ENCODE measurements at regions not wholly inside any gene's neighbourhood (a gene's known extent, or its start where the extent isn't known, plus 50 kb on each side); places are given as distances from the start of the nearest gene placed in this dataset.
A peak's percentile ranks its signal among the peaks of the same experiment; 100 is the strongest.

DNA sequence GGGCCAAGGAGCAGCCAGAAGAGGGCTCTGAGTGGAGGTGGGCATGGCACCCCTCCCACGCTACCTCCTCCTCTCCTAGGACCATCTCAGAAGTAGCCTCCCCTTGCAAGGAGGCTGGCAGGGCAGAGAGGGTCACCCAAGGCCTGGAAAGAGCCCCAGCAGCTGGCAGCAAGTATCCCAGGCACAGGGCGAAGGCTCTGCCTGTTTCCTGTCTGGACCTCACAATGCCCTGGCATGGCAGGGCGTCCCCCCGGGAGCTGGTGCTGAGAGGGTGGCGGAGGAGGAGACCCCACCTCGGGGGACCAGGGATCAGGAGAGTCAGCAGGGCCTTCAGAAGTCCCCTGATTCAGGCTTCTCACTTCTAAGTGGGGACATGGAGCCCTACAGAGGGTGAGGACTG, 66.2 kb upstream of the TAF1B start:
- ChIA-PET POLR2A (no interaction called here), CTCF (interaction anchor here (1.2 to 1.8 kb wide), 3 partner anchors 9 to 36 kb away, joined by 3 to 6 read pairs (median 5); no protein-coding TSS in a partner anchor)
- TF ChIP-seq, protein P1, sequence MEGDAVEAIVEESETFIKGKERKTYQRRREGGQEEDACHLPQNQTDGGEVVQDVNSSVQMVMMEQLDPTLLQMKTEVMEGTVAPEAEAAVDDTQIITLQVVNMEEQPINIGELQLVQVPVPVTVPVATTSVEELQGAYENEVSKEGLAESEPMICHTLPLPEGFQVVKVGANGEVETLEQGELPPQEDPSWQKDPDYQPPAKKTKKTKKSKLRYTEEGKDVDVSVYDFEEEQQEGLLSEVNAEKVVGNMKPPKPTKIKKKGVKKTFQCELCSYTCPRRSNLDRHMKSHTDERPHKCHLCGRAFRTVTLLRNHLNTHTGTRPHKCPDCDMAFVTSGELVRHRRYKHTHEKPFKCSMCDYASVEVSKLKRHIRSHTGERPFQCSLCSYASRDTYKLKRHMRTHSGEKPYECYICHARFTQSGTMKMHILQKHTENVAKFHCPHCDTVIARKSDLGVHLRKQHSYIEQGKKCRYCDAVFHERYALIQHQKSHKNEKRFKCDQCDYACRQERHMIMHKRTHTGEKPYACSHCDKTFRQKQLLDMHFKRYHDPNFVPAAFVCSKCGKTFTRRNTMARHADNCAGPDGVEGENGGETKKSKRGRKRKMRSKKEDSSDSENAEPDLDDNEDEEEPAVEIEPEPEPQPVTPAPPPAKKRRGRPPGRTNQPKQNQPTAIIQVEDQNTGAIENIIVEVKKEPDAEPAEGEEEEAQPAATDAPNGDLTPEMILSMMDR (IDR thresholded peaks at IDR 0.05; ENCODE audit: control extremely low read depth, extremely low read depth, low read depth, missing control alignments): no peak
- no peak for DNase-seq (ENCODE audit: extremely low spot score)

DNA sequence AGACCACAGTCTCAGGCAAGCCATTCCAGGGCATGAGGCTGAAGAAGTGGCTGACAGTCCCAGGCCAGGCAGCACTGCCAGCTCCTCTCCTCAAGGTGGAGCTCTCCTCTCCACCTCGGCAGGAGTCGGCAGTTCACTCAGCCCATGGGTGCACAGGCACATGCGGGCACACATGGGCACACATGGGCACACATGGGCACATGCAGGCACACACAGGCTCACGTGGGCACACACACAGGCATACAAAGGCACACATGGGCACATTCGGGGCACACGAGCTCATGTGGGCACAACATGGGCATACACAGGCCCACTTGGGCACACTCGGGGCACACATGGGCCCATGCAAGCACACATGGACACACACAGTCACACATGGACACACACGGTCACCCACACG, 65.3 kb upstream of the TAF1B start:
- POLR2A ChIA-PET: no interaction called here
- TF ChIP-seq, protein P1 (IDR thresholded peaks at IDR 0.05; ENCODE audit: control extremely low read depth, extremely low read depth, low read depth, missing control alignments): peak; percentile 26
- no peak for DNase-seq (ENCODE audit: extremely low spot score)
- CTCF ChIA-PET: interaction anchor here (1.0 to 1.9 kb wide), 7 partner anchors 8 to 307 kb away, joined by 3 to 13 read pairs (median 5); no protein-coding TSS in a partner anchor

DNA sequence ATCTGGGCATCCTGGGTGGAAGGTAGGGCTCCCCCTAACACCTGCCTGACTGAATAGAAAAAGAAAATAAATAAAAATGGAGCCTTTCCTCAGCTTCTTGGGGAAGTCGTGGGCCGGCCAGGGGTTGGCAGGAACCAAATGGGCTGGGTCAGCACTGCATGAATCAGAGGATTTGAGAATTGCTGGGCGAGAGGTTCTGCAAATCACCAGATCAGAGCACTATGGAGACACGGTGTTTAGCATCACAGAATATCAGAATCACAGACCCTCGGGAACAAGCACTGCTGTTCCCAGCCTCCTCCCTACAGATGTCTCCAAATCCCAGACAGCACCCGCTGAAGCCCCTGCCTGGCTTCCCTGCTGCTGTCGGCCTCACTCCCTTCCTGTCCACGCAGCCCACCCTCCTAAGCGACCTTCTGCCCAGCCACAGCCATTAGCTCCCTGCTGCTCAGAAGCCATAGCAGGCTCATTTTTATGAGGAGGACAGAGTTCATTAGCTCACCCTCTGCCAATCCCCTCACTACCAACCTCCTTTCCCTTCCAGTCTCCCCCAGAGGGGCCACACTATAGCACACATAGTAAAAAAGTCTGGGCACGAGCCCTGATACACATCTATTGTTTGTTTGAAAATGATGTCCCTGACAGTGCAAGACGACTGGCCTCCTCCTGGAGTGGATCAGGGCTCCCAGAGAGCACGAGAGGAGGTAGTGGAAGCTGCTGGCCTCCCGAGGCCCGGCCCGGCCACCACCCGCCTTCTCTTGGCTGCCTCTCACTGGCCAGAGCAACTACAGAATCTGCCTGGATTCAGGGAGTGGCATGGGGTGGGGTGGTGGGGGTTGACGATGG, 64.6 kb upstream of the TAF1B start:
- TF ChIP-seq, protein P1 (IDR thresholded peaks at IDR 0.05; ENCODE audit: control extremely low read depth, extremely low read depth, low read depth, missing control alignments): no peak
- ChIA-PET CTCF (interaction anchor here (1.0 to 1.9 kb wide), 7 partner anchors 9 to 307 kb away, joined by 3 to 13 read pairs (median 5); no protein-coding TSS in a partner anchor), POLR2A (no interaction called here)
- no peak for DNase-seq (ENCODE audit: extremely low spot score)

DNA sequence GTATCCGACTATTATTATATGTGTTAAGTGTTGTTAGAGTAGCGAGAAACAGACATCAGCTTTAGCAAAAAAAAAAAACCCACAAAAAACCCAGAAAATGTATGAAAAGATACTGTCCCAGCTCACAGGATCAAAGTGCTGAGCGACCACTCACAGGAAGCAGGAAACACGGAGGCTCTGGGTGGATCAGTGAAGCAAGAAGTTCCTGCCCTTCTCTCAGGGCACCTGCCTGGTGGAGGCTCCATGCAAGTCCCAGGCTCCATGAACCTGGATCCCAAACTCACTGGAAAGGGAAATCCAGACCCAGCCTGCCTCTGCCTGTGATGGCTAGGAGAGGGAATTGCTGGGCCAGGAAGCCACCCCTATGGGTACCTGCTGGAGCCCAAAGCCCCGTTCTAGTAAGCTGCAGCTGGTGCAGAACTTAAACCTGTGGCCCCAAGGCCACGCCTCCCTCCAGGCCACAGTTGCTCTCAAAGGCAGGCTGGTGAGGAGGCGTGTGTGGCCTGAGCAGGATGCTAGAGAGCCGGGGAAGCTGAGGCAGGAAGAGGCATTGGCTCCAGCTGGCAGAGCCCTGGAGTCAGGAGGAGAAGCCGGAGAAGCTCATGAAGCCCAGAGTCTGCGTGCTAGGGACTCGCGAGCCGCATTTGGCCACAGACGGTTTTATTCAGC, 63.5 kb upstream of the TAF1B start:
- ChIA-PET POLR2A (no interaction called here), CTCF (interaction anchor here (1.0 to 5.4 kb wide), 3 partner anchors 10 to 20 kb away, joined by 3 to 32 read pairs (median 5); no protein-coding TSS in a partner anchor)
- no peak for DNase-seq (ENCODE audit: extremely low spot score)
- TF ChIP-seq, protein P1 (IDR thresholded peaks at IDR 0.05; ENCODE audit: control extremely low read depth, extremely low read depth, low read depth, missing control alignments): no peak

DNA sequence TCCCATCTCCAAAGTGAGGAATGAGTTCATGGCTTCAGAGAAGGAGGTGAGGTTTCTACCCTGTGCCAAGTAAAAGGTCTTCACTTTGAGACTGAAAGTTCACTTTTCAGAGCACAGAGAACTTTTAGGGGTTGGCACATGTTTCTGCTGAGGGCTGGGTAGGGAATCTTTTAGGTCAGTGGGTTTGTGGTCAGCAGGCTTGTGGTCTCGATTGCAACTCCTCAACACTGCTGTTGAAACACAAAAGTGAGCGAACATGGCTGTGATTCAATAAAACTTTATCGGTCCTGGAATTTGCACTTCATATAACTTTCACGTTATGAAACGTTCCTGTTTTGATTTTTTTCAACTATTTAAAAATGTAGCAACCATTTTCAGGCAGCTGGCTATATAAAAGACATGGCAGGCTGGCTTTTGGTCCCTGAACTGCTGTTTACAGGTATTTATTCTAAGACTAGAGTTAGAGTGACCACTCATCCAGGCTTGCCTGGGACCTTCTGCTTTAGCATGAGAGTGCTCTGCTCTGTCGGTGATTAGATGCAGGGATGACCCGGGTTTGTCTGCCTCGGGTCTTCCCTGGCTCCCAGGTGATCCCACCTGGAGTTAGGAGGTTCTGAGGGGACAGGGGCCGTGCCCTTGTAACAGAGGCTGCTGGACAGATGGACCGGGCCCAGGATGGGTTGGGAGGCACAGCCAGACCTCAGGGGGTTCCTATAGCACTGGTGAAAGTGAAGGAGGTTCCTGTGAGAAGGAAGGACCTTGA, 62.7 kb upstream of the TAF1B start:
- DNase-seq (ENCODE audit: extremely low spot score): no peak
- TF ChIP-seq, protein P1 (IDR thresholded peaks at IDR 0.05; ENCODE audit: control extremely low read depth, extremely low read depth, low read depth, missing control alignments): no peak
- ChIA-PET POLR2A (no interaction called here), CTCF (interaction anchor here (1.0 to 5.4 kb wide), 3 partner anchors 10 to 20 kb away, joined by 3 to 32 read pairs (median 3); no protein-coding TSS in a partner anchor)

DNA sequence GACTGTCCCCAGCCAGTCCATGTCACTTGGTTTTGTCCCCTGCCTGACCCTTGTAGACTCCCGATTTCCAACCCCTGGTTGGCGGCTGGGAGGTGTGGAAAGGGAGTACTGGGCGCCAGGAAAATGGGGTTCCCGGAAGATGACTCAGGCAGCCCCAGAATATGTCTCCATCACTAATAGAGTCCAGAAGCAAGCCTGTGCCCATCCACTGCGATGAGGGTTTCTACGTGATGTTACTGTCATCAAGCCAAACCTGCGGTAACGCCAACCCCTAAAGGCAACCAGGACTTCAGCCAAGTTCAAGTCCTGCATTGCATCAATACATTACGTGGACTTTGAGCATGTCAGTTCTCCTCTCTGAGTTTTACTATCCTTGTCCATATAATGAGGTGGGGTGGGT, 62.0 kb upstream of the TAF1B start:
- no peak for DNase-seq (ENCODE audit: extremely low spot score)
- CTCF ChIA-PET: interaction anchor here (1.4 to 5.4 kb wide), 2 partner anchors 11 to 19 kb away, joined by 3 to 32 read pairs; no protein-coding TSS in a partner anchor
- TF ChIP-seq, protein P1 (IDR thresholded peaks at IDR 0.05; ENCODE audit: control extremely low read depth, extremely low read depth, low read depth, missing control alignments): no peak
- POLR2A ChIA-PET: no interaction called here
